ENCODE measurements at regions not wholly inside any gene's neighbourhood (a gene's known extent, or its start where the extent isn't known, plus 50 kb on each side); places are given as distances from the start of the nearest gene placed in this dataset.

DNA sequence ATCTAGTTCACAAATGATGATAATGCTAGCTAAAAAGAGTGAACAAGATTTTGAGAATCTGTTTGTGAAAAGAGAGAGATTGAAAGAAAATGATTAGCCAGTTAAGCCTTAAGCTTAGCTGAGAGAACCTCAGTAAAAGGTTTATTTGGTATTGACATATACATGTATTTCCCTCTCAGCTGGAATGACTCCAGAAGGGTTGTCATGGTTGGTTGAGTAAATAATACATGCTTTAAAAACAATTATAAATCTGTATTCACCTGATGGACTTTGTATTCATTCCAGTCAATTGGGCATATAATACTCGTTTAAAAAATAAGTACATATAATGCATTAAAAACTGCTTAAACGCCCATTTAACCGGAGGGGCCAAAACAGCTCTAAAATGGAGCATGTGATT is 181.4 kb downstream of the GRB14 start:
- H3K27ac ChIP-seq = no peak overlapping the region
- no peak for TF ChIP-seq CTCF (conservative IDR thresholded peaks at IDR 0.05; ENCODE audit: low read depth)
- CTCF ChIA-PET = interaction anchor here (0.6 kb wide), 1 partner anchor 57 kb away, joined by 3 read pairs; no protein-coding TSS in a partner anchor
- DNase-seq (ENCODE audit: low spot score) = no peak
- POLR2A ChIA-PET (ENCODE audit: low non-redundant PET) = no interaction called here

- CTCF ChIA-PET = no interaction called here
- no peak for TF ChIP-seq CTCF (conservative IDR thresholded peaks at IDR 0.05; ENCODE audit: low read depth)
- no peak overlapping the region for H3K27ac ChIP-seq
- POLR2A ChIA-PET (ENCODE audit: low non-redundant PET) = no interaction called here
- no peak for DNase-seq (ENCODE audit: low spot score)
Measured at GRCh38 chr2:164439235-164439634, 182.0 kb downstream of the GRB14 start.

DNA sequence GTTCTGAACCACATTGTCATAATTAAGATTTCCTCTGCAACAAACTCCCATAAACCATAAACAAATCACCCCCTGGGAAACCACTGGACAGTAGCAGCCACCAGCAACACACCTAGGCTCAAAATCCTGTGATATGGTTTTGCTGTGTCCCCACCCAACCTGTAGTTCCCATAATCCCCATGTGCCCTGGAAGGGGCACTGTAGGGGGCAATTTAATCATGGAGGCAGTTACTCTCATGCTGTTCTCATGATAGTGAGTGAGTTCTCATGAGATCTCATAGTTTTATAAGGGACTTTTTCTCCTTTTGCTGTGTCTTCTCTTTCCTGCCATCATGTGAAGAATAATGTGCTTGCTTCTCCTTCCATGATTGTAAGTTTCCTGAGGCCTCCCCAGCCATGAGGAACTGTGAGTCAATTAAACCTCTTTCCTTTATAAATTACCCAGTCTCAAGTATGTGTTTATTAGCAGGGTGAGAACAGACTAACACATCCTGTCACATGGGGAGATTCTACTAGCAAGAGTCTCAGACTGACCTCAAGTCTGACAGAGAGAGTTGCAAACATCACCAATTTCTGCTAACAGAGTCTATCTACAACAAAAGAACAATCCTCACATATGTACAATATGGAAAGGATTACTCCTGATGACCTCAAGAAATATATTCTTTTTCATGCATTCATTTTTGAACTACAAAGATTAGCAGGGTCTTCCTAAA is 182.6 kb downstream of the GRB14 start:
- ChIA-PET POLR2A (ENCODE audit: low non-redundant PET) (no interaction called here), CTCF (no interaction called here)
- no peak for TF ChIP-seq CTCF (conservative IDR thresholded peaks at IDR 0.05; ENCODE audit: low read depth)
- H3K27ac ChIP-seq = no peak overlapping the region
- DNase-seq (ENCODE audit: low spot score) = no peak

DNA sequence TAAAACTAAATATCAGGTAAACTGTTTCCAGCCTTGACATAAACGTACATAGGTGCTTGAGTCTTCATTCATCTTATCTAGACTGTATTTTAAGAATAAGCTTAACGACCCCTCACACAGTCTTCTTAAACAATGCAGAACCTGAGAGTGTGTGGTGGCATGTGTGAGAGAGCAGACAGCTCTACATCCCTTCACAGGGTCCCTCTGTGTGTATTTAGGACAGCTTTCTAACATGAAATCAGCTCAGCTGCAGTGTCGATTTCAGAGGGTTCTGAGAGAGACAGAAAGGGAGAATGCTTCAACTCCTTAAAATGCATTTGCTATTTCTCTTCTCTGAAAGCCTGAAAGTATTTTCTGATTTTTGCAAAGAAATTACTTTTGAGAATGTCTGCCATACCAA is 185.2 kb downstream of the GRB14 start:
- ChIA-PET CTCF (interaction anchor here (0.6 to 0.7 kb wide), 3 partner anchors 102 to 222 kb away, joined by 3 to 4 read pairs (median 3); no protein-coding TSS in a partner anchor), POLR2A (ENCODE audit: low non-redundant PET) (no interaction called here)
- DNase-seq (ENCODE audit: low spot score) = no peak
- no peak overlapping the region for H3K27ac ChIP-seq
- no peak for TF ChIP-seq CTCF (conservative IDR thresholded peaks at IDR 0.05; ENCODE audit: low read depth)

GRCh38 chr2:164430166-164430783 is 191.0 kb downstream of the GRB14 start:
- POLR2A ChIA-PET (ENCODE audit: low non-redundant PET) = no interaction called here
- CTCF ChIA-PET = interaction anchor here (0.7 to 0.9 kb wide), 5 partner anchors 61 to 1247 kb away, joined by 3 to 4 read pairs (median 4); no protein-coding TSS in a partner anchor
- peak; percentile 75 for TF ChIP-seq CTCF (conservative IDR thresholded peaks at IDR 0.05; ENCODE audit: low read depth)
- no peak overlapping the region for H3K27ac ChIP-seq
- DNase-seq (ENCODE audit: low spot score) = peak; percentile 30

DNA sequence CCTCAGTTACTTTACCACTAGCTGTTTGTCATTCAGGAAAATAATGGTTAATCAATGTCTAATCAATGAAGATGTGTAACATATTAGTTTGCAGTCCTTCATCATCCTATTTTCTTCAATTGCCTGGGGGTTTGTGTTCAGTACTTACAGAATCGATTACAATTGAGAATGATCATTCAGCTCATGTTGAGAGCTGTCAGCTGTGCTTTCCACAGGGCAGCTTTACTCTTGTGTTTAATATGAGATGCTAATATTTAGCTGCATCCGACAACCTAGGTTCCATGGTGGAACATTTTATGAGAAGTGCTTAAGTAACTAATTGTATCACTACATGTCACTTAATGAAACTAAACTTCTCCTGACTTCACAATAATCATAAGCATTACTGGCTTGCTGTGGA is 191.9 kb downstream of the GRB14 start:
- no peak for TF ChIP-seq CTCF (conservative IDR thresholded peaks at IDR 0.05; ENCODE audit: low read depth)
- H3K27ac ChIP-seq = no peak overlapping the region
- CTCF ChIA-PET = interaction anchor here (0.5 to 1.2 kb wide), 2 partner anchors 109 to 1239 kb away, joined by 3 to 4 read pairs; no protein-coding TSS in a partner anchor
- POLR2A ChIA-PET (ENCODE audit: low non-redundant PET) = no interaction called here
- no peak for DNase-seq (ENCODE audit: low spot score)

Data from RWPE1 (cell line).